ENCODE measurements at regions not wholly inside any gene's neighbourhood (a gene's known extent, or its start where the extent isn't known, plus 50 kb on each side); places are given as distances from the start of the nearest gene placed in this dataset.
"Not testable (repeated sequence)": the region's sequence is repeated elsewhere in the genome, so short reads cannot be mapped to it uniquely, and the experiment has no call there.

DNA sequence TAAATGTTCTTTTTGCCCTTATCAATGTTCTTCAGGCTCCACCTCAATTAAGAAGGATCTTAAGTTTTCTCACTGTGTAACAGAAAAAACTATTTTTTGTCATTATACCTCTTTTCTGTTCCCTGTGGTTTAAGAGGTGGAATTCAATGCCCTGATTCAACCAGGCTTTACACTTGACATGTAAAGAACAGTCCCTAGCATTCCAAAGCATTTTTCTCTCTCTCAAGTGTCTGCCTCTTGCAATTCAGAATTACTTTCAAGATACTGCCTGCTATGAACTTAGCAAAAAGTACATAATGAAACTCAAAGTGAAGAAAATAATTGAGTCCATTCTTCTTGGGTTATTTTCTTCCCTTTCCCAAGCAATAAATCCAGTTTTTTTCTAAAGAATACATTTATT is 160.6 kb upstream of the NOL4 start:
- no peaks in the 10 kb centered on the region for H3K27me3 ChIP-seq (ENCODE audit: insufficient read depth, insufficient read length)
- TF ChIP-seq YY1 (IDR thresholded peaks at IDR 0.05; ENCODE audit: insufficient read depth, insufficient read length), result no peak
- no peak for TF ChIP-seq SUZ12 (IDR thresholded peaks at IDR 0.05; ENCODE audit: extremely low read depth, insufficient read depth, insufficient read length)
- TF ChIP-seq ZNF274 (IDR thresholded peaks at IDR 0.05; ENCODE audit: low read depth, low read length), result no peak
- H3K4me3 ChIP-seq (ENCODE audit: insufficient read length, low read depth), result no peak overlapping the region
- no peaks in the 10 kb centered on the region for H3K4me1 ChIP-seq (ENCODE audit: insufficient read depth, insufficient read length)
- H3K9ac ChIP-seq (ENCODE audit: insufficient read length, low read depth), result no peak overlapping the region
- no peaks in the 10 kb centered on the region for H3K36me3 ChIP-seq (ENCODE audit: insufficient read depth, insufficient read length, low read length)
- no peaks in the 10 kb centered on the region; the same call in 1 of the 2 replicates for H3K9me3 ChIP-seq (ENCODE audit: insufficient read depth, low read length)
- no peak for DNase-seq (ENCODE audit: low read depth, low spot score)

GRCh38 chr18:34386803-34387202 is 162.1 kb upstream of the NOL4 start:
- TF ChIP-seq ZNF274 (IDR thresholded peaks at IDR 0.05; ENCODE audit: low read depth, low read length), result no peak
- no peak for TF ChIP-seq YY1 (IDR thresholded peaks at IDR 0.05; ENCODE audit: insufficient read depth, insufficient read length)
- no peak for TF ChIP-seq SUZ12 (IDR thresholded peaks at IDR 0.05; ENCODE audit: extremely low read depth, insufficient read depth, insufficient read length)
- H3K27me3 ChIP-seq (ENCODE audit: insufficient read depth, insufficient read length), result no peaks in the 10 kb centered on the region

DNA sequence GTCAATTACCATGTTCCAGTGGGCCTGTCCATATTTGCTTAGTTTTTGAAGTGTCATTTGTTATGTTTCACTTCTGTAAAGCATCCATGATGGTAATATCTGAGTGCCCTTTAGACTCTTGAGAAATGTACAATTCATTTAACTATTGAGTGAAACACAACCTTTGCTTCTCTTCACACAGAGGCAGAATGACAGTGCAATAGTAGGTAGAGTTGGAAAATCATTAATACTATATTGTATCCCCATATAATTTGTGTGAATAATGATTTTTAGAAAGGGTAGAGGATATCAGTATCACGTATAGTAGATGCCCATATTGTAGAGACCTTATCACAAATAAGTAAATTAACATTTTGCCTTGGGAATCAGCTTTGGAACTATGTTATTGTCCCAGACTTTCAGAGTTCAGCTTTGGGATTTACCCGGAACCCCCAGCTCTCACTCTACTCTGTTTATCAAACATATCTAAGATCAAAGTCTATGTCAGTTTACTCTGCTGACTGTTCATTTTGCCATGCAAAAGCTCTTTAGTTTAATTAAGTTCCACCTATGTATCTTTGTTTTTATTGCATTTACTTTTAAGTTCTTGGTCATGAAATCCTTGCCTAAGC is 172.7 kb upstream of the NOL4 start:
- DNase-seq (ENCODE audit: low read depth, low spot score), result no peak
- no peaks in the 10 kb centered on the region for H3K27me3 ChIP-seq (ENCODE audit: insufficient read depth, insufficient read length)
- TF ChIP-seq YY1 (IDR thresholded peaks at IDR 0.05; ENCODE audit: insufficient read depth, insufficient read length) (no peak), SUZ12 (IDR thresholded peaks at IDR 0.05; ENCODE audit: extremely low read depth, insufficient read depth, insufficient read length) (no peak), ZNF274 (IDR thresholded peaks at IDR 0.05; ENCODE audit: low read depth, low read length) (no peak)
- no peaks in the 10 kb centered on the region for H3K4me1 ChIP-seq (ENCODE audit: insufficient read depth, insufficient read length)
- no peaks in the 10 kb centered on the region for H3K9me3 ChIP-seq (ENCODE audit: insufficient read depth, low read length)
- no peaks in the 10 kb centered on the region for H3K36me3 ChIP-seq (ENCODE audit: insufficient read depth, insufficient read length, low read length)
- no peak overlapping the region for H3K4me3 ChIP-seq (ENCODE audit: insufficient read length, low read depth)
- no peak overlapping the region for H3K9ac ChIP-seq (ENCODE audit: insufficient read length, low read depth)

More at GRCh38 chr18:34386803-34387202, 162.1 kb upstream of the NOL4 start:
- no peaks in the 10 kb centered on the region for H3K36me3 ChIP-seq (ENCODE audit: insufficient read depth, insufficient read length, low read length)
- no peaks in the 10 kb centered on the region; the same call in 1 of the 2 replicates for H3K9me3 ChIP-seq (ENCODE audit: insufficient read depth, low read length)
- DNase-seq (ENCODE audit: low read depth, low spot score), result no peak
- no peaks in the 10 kb centered on the region for H3K4me1 ChIP-seq (ENCODE audit: insufficient read depth, insufficient read length)
- no peak overlapping the region for H3K4me3 ChIP-seq (ENCODE audit: insufficient read length, low read depth)
- no peak overlapping the region for H3K9ac ChIP-seq (ENCODE audit: insufficient read length, low read depth)

DNA sequence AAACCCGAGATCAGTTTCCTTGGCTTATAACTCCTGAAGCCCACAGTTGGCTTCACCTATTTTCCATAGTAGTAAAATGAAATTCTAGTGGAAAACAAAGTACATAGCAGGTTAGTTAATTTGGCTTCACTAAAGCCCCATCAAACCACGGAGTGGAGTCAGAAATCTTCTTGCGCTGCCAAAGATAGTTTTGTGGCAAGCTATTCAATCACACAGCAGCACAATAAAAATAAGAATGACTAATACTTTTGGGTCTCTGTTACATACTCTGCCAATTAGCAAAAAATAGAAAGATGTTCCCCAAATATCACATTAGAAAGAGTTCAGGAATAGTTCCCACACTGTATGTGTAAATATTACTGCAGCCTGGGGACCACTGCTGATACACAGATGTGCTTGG is 175.2 kb upstream of the NOL4 start:
- TF ChIP-seq ZNF274 (IDR thresholded peaks at IDR 0.05; ENCODE audit: low read depth, low read length), result no peak
- no peak for TF ChIP-seq SUZ12 (IDR thresholded peaks at IDR 0.05; ENCODE audit: extremely low read depth, insufficient read depth, insufficient read length)
- TF ChIP-seq YY1 (IDR thresholded peaks at IDR 0.05; ENCODE audit: insufficient read depth, insufficient read length), result no peak

GRCh38 chr18:34400834-34401233 is 176.1 kb upstream of the NOL4 start:
- no peak for DNase-seq (ENCODE audit: low read depth, low spot score)
- Histone ChIP-seq H3K27me3 (ENCODE audit: insufficient read depth, insufficient read length) (no peaks in the 10 kb centered on the region), H3K9me3 (ENCODE audit: insufficient read depth, low read length) (no peaks in the 10 kb centered on the region), H3K4me1 (ENCODE audit: insufficient read depth, insufficient read length) (no peaks in the 10 kb centered on the region), H3K4me3 (ENCODE audit: insufficient read length, low read depth) (no peak overlapping the region), H3K36me3 (ENCODE audit: insufficient read depth, insufficient read length, low read length) (no peaks in the 10 kb centered on the region), H3K9ac (ENCODE audit: insufficient read length, low read depth) (no peak overlapping the region)
- TF ChIP-seq YY1 (IDR thresholded peaks at IDR 0.05; ENCODE audit: insufficient read depth, insufficient read length), result no peak
- no peak for TF ChIP-seq SUZ12 (IDR thresholded peaks at IDR 0.05; ENCODE audit: extremely low read depth, insufficient read depth, insufficient read length)
- no peak for TF ChIP-seq ZNF274 (IDR thresholded peaks at IDR 0.05; ENCODE audit: low read depth, low read length)

More for the DNA sequence above, 175.2 kb upstream of the NOL4 start:
- H3K36me3 ChIP-seq (ENCODE audit: insufficient read depth, insufficient read length, low read length), result no peaks in the 10 kb centered on the region
- DNase-seq (ENCODE audit: low read depth, low spot score), result no peak
- H3K4me1 ChIP-seq (ENCODE audit: insufficient read depth, insufficient read length), result no peaks in the 10 kb centered on the region
- no peaks in the 10 kb centered on the region for H3K9me3 ChIP-seq (ENCODE audit: insufficient read depth, low read length)
- no peaks in the 10 kb centered on the region for H3K27me3 ChIP-seq (ENCODE audit: insufficient read depth, insufficient read length)
- H3K9ac ChIP-seq (ENCODE audit: insufficient read length, low read depth), result no peak overlapping the region
- no peak overlapping the region for H3K4me3 ChIP-seq (ENCODE audit: insufficient read length, low read depth)

DNA sequence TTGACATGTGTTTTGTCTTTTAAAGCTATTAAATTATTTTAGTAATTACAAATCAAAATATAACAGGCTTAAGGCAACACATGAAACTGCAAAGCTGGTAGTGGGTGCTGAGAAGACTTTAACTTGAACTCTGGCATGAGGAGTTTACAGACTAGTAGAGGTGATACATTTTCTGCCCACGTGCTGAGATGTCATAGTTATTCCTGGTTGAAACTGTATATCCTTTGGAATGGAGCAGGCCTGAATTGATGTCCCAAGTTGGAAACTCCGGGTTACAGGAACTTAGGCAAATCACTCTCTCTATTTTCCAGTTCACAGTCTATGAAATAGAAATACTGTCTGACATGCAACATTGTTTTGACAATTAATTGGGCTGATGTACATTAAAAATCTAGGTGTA is 177.1 kb upstream of the NOL4 start:
- no peak for DNase-seq (ENCODE audit: low read depth, low spot score)
- TF ChIP-seq YY1 (IDR thresholded peaks at IDR 0.05; ENCODE audit: insufficient read depth, insufficient read length) (no peak), SUZ12 (IDR thresholded peaks at IDR 0.05; ENCODE audit: extremely low read depth, insufficient read depth, insufficient read length) (no peak)
- H3K4me3 ChIP-seq (ENCODE audit: insufficient read length, low read depth), result no peak overlapping the region
- H3K4me1 ChIP-seq (ENCODE audit: insufficient read depth, insufficient read length), result no peaks in the 10 kb centered on the region
- no peaks in the 10 kb centered on the region for H3K27me3 ChIP-seq (ENCODE audit: insufficient read depth, insufficient read length)
- H3K9me3 ChIP-seq (ENCODE audit: insufficient read depth, low read length), result no peaks in the 10 kb centered on the region
- H3K36me3 ChIP-seq (ENCODE audit: insufficient read depth, insufficient read length, low read length), result no peaks in the 10 kb centered on the region
- H3K9ac ChIP-seq (ENCODE audit: insufficient read length, low read depth), result no peak overlapping the region

DNA sequence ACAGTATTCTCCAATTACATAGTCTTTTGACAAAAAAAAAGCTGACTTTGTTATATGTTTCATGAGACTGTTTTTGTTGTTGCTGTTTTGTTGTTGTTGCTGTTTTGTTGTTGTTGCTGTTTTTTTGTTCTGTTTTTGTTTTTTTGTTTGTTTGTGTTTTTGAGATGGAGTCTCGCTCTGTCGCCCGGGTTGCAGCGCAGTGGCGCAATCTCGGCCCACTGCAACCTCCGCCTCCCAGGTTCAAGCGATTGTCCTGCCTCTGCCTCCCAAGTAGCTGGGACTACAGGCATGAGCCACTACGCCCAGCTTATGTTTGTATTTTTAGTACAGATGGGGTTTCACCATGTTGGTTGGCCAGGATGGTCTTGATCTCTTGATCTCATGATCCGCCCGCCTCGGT is 182.8 kb upstream of the NOL4 start:
- not testable (repeated sequence) for H3K9me3 ChIP-seq (ENCODE audit: insufficient read depth, low read length); H3K4me1 ChIP-seq (ENCODE audit: insufficient read depth, insufficient read length); H3K27me3 ChIP-seq (ENCODE audit: insufficient read depth, insufficient read length); H3K36me3 ChIP-seq (ENCODE audit: insufficient read depth, insufficient read length, low read length); H3K9ac ChIP-seq (ENCODE audit: insufficient read length, low read depth); H3K4me3 ChIP-seq (ENCODE audit: insufficient read length, low read depth); DNase-seq (ENCODE audit: low read depth, low spot score)

- Histone ChIP-seq H3K4me1 (ENCODE audit: insufficient read depth, insufficient read length) (no peaks in the 10 kb centered on the region), H3K27me3 (ENCODE audit: insufficient read depth, insufficient read length) (no peaks in the 10 kb centered on the region), H3K36me3 (ENCODE audit: insufficient read depth, insufficient read length, low read length) (no peaks in the 10 kb centered on the region), H3K9ac (ENCODE audit: insufficient read length, low read depth) (no peak overlapping the region), H3K9me3 (ENCODE audit: insufficient read depth, low read length) (no peaks in the 10 kb centered on the region), H3K4me3 (ENCODE audit: insufficient read length, low read depth) (no peak overlapping the region)
- DNase-seq (ENCODE audit: low read depth, low spot score), result no peak
- TF ChIP-seq ZNF274 (IDR thresholded peaks at IDR 0.05; ENCODE audit: low read depth, low read length) (no peak), SUZ12 (IDR thresholded peaks at IDR 0.05; ENCODE audit: extremely low read depth, insufficient read depth, insufficient read length) (no peak), YY1 (IDR thresholded peaks at IDR 0.05; ENCODE audit: insufficient read depth, insufficient read length) (no peak)
These were observed 187.2 kb upstream of the NOL4 start for GRCh38 chr18:34411952-34412351.
